NT2/D1 (cell line): ENCODE measurements at regions not wholly inside any gene's neighbourhood (a gene's known extent, or its start where the extent isn't known, plus 50 kb on each side); places are given as distances from the start of the nearest gene placed in this dataset.
"Not testable (repeated sequence)": the region's sequence is repeated elsewhere in the genome, so short reads cannot be mapped to it uniquely, and the experiment has no call there.

Experiments
- SUZ12 ChIP-seq: IDR thresholded peaks from 2 replicates; pipeline ENCODE4 v1.6.1; 2011; ENCODE audit not compliant: insufficient read length, insufficient read depth; ENCODE audit errors: extremely low read depth
- YY1 ChIP-seq: IDR thresholded peaks from 2 replicates; pipeline ENCODE4 v1.6.1; 2011; ENCODE audit not compliant: insufficient read length, insufficient read depth
- ZNF274 ChIP-seq: IDR thresholded peaks from 2 replicates; pipeline ENCODE4 v1.6.1; 2011; ENCODE audit warnings: mild to moderate bottlenecking, low read depth, low read length

GRCh38 chr11:71710701-71711385 lies 122.2 kb upstream of the DEFB108B start:
- TF ChIP-seq ZNF274, YY1, SUZ12: not testable (repeated sequence)
